GM19452 (cell line): ENCODE measurements at regions not wholly inside any gene's neighbourhood (a gene's known extent, or its start where the extent isn't known, plus 50 kb on each side); places are given as distances from the start of the nearest gene placed in this dataset.
"Not testable (repeated sequence)": the region's sequence is repeated elsewhere in the genome, so short reads cannot be mapped to it uniquely, and the experiment has no call there.

Experiments
- ATAC-seq: cut with Tn5 transposase; IDR thresholded peaks from one replicate; pipeline ENCODE4 v1.9.1; 2021; ENCODE audit not compliant: unreplicated experiment

- no peak for ATAC-seq
These were observed 516.4 kb downstream of the GRIN2A start for GRCh38 chr16:9665851-9666271.

GRCh38 chr16:9666834-9667480 lies 515.3 kb downstream of the GRIN2A start:
- no peak for ATAC-seq

- no peak for ATAC-seq
These were observed 512.2 kb downstream of the GRIN2A start for GRCh38 chr16:9670033-9670432.

GRCh38 chr16:9670616-9671015 lies 511.6 kb downstream of the GRIN2A start:
- not testable (repeated sequence) for ATAC-seq

GRCh38 chr16:9676560-9677300 lies 505.5 kb downstream of the GRIN2A start:
- not testable (repeated sequence) for ATAC-seq

- ATAC-seq = no peak
These were observed 505.0 kb downstream of the GRIN2A start for GRCh38 chr16:9677301-9677653.

GRCh38 chr16:9679213-9679767 lies 502.9 kb downstream of the GRIN2A start:
- no peak for ATAC-seq

GRCh38 chr16:9680019-9680655 lies 502.1 kb downstream of the GRIN2A start:
- ATAC-seq = no peak

GRCh38 chr16:9680968-9681367 lies 501.3 kb downstream of the GRIN2A start:
- no peak for ATAC-seq

GRCh38 chr16:9681508-9681907 lies 500.7 kb downstream of the GRIN2A start:
- ATAC-seq = no peak

GRCh38 chr16:9682320-9682719 lies 499.9 kb downstream of the GRIN2A start:
- ATAC-seq = no peak

- no peak for ATAC-seq
These were observed 498.6 kb downstream of the GRIN2A start for GRCh38 chr16:9683677-9684076.

GRCh38 chr16:9687737-9688319 lies 494.4 kb downstream of the GRIN2A start:
- no peak for ATAC-seq

- ATAC-seq = no peak
These were observed 492.6 kb downstream of the GRIN2A start for GRCh38 chr16:9689597-9689996.

GRCh38 chr16:9695152-9695551 lies 487.1 kb downstream of the GRIN2A start:
- no peak for ATAC-seq
